SH-SY5Y (cell line): ENCODE measurements at regions not wholly inside any gene's neighbourhood (a gene's known extent, or its start where the extent isn't known, plus 50 kb on each side); places are given as distances from the start of the nearest gene placed in this dataset.

Experiments used
- GATA2 ChIP-seq: IDR thresholded peaks from 2 replicates; pipeline ENCODE4 v1.6.1; 2011; ENCODE audit warnings: mild to moderate bottlenecking, low read depth, low read length
- GATA3 ChIP-seq: IDR thresholded peaks from 2 replicates; pipeline ENCODE4 v1.6.1; 2011; ENCODE audit warnings: low read depth, mild to moderate bottlenecking, low read length, moderate library complexity

DNA sequence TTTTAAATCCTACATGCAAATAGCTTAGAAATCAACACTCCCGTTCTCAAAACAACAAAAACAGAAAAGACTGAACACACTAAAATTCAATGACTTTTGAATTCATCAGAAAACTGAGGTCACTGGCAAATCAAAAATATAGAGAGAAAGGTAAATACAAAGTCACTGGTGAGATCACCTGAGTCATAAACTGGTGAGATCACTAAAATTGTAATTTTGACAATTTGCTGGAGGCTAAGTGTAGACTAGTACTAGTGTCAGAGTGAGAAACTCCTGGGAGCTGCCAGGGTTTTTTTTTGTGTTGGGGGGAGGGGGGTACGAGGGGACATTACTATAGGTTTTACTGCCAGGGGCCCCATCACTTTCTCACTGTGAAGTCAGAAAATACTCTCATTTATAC, 1876.0 kb upstream of the CELF4 start:
- TF ChIP-seq GATA2 (no peak), GATA3 (no peak)
